Omental fat pad (tissue), 3 donors: ENCODE measurements at regions not wholly inside any gene's neighbourhood (a gene's known extent, or its start where the extent isn't known, plus 50 kb on each side); places are given as distances from the start of the nearest gene placed in this dataset.

Experiments used
- ATAC-seq: fragments of 150-250 bp; one replicate; pipeline ENCODE4 v1.9.1; 2016; ENCODE audit warnings: mild to moderate bottlenecking, moderate library complexity; ENCODE audit not compliant: low FRiP score
- DNase-seq: peaks from one replicate; pipeline ENCODE4 v3.0.0-alpha.2; 2019; ENCODE audit warnings: low spot score
- TF ChIP-seq, protein P1 (sequence below), 3 donors: fragments of 450-650 bp; IDR thresholded peaks; one replicate each; pipeline ENCODE4 v1.5.1; 2016 to 2017; ENCODE audit warnings: antibody characterized with exemption in 3 of 3, mild to moderate bottlenecking in 3 of 3, moderate library complexity in 2 of 3

DNA sequence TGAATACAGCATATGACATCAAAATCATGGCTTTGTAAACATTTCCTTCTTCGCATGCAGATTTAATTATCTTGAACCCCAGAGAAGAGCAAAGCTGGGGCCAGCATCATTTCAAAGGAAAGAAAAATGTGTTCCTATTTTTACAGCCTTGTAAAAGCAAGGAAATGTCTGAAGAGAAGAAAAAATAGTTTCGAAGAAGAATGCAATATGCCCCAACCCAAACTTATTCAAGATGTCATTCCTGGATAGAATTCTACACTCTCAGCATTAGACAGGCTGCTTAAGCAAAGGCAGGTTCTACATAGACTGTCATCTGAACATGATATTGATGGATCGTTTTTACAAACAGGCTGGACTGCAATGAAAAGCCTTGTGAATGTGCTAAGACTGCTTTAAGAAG is 900.8 kb downstream of the TTLL7 start:
- DNase-seq (no peak), ATAC-seq (no peak)
- TF ChIP-seq, protein P1, sequence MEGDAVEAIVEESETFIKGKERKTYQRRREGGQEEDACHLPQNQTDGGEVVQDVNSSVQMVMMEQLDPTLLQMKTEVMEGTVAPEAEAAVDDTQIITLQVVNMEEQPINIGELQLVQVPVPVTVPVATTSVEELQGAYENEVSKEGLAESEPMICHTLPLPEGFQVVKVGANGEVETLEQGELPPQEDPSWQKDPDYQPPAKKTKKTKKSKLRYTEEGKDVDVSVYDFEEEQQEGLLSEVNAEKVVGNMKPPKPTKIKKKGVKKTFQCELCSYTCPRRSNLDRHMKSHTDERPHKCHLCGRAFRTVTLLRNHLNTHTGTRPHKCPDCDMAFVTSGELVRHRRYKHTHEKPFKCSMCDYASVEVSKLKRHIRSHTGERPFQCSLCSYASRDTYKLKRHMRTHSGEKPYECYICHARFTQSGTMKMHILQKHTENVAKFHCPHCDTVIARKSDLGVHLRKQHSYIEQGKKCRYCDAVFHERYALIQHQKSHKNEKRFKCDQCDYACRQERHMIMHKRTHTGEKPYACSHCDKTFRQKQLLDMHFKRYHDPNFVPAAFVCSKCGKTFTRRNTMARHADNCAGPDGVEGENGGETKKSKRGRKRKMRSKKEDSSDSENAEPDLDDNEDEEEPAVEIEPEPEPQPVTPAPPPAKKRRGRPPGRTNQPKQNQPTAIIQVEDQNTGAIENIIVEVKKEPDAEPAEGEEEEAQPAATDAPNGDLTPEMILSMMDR (IDR thresholded peaks at IDR 0.05), result no peak

DNA sequence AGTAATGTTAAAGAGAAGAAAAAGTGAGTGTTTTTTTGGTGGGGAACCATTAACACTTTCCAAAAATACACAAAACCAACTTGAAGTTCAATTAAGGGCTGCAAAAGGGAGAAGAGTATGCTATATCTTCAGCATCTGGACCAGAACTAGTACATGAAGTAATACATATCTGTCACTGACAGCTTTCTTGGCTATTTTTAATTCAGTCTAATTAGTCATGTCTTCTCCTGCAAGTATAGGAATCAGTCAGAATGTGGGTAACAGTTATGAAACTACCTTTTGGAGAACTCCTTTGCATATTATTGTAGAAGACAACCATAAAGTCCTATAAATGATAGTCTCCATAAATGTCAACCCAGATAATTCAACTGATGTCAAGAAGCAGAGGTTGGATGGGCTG is 901.2 kb downstream of the TTLL7 start:
- DNase-seq (no peak), ATAC-seq (no peak)
- TF ChIP-seq, protein P1 (IDR thresholded peaks at IDR 0.05), result no peak

DNA sequence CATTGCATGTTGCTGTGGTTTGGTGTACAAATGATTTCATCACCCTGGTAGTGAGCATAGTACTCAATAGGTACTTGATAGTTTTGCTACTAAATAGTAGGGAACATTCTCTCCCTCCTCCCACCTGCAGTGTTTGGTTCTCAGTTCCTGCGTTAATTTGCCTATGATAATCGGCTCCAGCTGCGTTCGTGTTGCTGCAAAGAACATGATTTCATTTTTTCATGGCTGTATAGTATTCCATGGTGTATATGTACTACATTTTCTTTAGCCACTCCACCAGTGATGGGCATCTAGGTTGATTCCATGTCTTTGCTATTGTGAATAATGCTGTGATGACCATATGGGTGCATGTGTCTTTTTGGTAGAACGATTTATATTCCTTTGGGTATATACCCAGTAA is 903.4 kb downstream of the TTLL7 start:
- DNase-seq, result no peak
- TF ChIP-seq, protein P1 (IDR thresholded peaks at IDR 0.05), result no peak
- no peak for ATAC-seq

DNA sequence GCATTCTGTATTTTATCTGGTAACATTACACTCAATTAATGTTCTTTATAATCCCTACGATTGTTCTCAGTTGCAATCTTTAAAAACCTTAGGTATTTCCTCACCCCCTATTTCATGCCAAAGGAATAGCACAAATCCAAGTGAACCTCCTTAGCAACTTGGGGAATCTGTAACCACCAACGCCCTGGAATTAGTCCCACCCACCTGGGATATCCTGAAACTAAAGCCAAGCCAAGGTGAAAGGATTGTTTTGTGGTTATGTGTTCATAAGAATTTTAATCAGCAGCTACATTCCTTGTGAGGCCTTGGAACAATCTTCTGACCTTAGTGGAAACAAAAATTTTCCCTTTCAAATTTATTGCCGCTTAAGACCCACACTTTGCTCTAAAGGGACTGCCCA is 908.7 kb downstream of the TTLL7 start:
- DNase-seq, result no peak
- ATAC-seq, result no peak

DNA sequence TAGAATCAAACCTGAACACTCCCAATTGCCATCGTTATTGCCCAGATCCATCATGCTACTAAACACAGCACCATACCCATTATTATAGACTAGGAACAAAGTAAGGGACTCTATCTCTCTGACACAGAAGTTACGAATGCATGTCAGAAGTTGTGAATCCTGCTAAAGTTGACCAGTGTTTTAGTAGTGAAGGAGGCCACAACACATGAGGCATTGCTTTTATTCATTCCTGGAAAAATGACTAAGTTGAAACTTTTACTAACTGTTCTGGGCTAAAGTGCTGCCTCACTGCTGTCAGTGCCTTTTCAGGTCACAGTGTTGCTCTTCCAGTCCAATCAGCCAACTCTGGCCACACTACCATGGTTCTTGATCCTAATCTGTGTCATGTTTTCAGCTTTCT is 911.1 kb downstream of the TTLL7 start:
- TF ChIP-seq, protein P1 (IDR thresholded peaks at IDR 0.05), result no peak
- ATAC-seq, result no peak

More for the DNA sequence above, 908.7 kb downstream of the TTLL7 start:
- TF ChIP-seq, protein P1 (IDR thresholded peaks at IDR 0.05), result no peak

DNA sequence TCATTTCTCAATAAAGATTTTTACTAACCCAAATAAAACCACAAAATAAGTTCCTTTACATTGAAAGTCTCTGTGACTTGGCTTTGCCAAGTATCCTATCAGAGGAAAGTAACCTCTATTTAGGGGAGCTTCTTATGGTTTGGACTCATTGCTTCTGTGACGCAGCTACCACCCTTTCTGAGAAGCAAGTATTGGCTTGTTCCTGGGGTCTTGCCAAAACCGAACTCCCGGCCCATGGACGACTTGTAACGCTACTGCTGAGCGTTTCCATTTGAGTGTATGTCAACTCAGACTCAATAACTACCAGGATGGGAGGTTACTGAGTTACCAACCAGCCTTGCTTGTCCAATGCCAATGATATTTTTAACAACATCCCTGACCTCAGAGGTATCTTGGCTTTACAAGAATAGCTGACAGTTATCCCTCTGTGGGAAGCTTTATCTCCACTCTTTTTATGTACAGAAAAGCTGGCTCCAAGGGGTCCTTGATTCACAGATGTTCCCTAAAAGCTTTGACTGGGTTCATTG is 911.9 kb downstream of the TTLL7 start:
- TF ChIP-seq, protein P1 (IDR thresholded peaks at IDR 0.05), result no peak
- ATAC-seq (no peak), DNase-seq (no peak)

More for the DNA sequence above, 911.1 kb downstream of the TTLL7 start:
- DNase-seq, result no peak

DNA sequence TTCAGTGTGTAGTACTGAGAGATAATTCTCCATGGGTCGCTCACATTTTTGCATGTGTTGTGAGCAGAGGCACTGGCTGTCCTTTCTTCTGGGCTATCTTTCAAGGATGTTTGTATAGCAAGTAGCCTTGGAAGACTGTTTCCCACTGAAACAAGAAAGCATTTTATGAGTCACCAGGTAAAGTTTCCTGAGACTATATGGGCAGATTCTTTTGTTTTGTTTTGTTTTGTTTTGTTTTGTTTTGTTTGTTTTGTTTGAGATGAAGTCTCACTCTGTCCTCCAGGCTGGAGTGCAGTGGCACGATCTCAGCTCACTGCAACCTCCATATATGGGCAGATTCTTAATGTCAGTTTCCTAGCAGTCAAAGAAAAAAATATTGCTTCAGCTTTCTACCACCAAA is 912.6 kb downstream of the TTLL7 start:
- ATAC-seq (no peak), DNase-seq (no peak)
- TF ChIP-seq, protein P1 (IDR thresholded peaks at IDR 0.05), result no peak
